HG03469 (cell line): ENCODE measurements at regions not wholly inside any gene's neighbourhood (a gene's known extent, or its start where the extent isn't known, plus 50 kb on each side); places are given as distances from the start of the nearest gene placed in this dataset.
"Not testable (repeated sequence)": the region's sequence is repeated elsewhere in the genome, so short reads cannot be mapped to it uniquely, and the experiment has no call there.

ENCODE experiments used
- ATAC-seq: cut with Tn5 transposase; IDR thresholded peaks from one replicate; pipeline ENCODE4 v1.9.1; 2021; ENCODE audit warnings: mild to moderate bottlenecking, moderate library complexity, moderate number of reproducible peaks; ENCODE audit not compliant: unreplicated experiment

DNA sequence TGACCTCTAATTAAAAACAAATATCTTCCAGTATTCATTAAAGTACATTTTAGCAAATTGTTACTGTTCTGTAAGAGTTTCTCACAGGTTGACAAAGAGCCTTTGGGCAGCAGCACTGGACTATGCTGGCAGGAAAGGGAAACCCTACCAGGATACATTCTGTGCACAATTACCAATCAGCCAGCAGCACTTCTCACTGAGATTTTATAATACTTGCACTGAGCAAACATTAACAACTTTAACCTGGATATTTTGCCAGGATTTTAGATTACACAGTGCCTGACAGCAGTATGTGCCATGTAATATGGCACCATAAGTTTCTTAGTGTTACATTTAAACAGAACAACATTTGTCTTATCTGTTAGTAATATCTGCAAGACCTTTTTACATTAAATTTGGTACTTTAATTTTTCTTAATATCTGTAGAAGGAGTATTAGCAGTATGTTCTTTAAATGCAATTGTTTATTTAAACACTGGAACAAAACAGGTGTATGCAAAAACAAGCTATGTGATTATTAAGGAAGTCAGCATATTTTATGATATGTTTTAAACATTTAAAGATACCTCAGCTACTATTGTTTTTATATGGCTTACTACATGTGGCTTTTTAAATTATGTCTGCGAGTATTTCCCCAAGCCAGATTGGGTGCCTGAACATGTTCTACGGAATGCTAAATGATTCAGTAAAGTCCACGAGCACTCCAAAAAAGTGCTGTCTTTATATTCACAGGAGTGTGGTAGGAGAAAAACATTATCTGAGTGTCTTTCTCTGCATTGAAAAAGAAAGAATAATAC is 699.0 kb upstream of the LUZP2 start:
- ATAC-seq, result no peak

GRCh38 chr11:23834306-23834705 is 662.5 kb upstream of the LUZP2 start:
- ATAC-seq, result not testable (repeated sequence)

DNA sequence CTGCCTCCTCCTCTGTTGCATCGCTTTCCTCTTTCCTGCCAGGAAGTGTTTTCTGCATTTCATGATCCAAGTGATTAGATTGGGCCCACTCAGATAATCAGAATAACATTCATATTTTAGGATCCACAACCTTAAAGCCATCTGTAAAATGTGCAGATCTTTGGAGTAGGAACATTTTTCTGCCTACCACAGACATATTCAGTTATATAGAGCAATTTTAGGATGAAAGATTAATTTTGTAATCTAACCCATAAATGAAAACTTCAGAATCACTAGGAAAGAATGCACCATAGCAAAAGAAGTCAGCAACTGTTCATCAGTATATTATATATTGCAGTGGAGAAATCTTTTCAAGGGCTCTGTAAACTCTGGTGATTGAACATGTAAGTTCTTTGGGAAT is 659.9 kb upstream of the LUZP2 start:
- ATAC-seq, result no peak

DNA sequence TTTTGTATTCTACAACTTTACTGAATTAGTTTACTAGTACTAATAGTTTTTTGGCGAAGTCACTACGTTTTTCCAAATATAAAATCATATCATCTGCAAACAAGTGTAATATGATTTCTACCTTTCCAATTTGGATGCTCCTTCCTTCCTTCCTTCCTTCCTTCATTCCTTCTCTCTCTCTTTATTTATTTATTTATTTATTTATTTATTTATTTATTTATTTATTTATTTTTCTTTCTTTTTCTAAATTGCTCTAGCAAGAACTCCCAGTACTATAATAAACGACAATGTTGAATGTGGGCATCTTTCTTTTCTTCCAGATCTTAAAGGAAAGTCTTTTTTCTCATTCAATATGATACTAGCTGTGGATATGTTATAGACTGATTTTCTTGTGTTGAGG is 656.0 kb upstream of the LUZP2 start:
- no peak for ATAC-seq

DNA sequence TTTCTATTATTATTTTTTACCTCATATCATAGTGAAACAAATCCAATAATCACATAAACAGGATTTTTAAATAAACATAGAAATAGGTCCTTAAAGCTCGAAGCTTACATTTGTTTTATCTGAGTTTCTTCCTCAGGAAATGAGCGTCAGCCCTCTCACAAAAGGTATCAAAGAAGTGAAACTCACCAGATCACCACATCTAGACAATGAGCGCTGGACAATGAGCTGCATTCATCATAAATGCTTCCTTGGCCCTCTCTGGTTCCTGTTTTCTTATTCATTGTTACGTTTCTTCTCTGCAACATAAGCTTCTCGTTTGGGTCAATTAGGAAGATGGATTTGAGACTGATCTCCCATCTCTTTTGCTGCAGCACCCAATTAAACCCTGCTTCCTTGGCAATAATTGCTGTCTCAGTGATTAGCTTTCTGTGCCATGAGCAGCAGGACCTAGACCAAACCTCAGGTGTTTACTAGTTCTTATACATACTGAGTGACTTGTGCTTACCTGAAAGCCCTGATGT is 649.9 kb upstream of the LUZP2 start:
- no peak for ATAC-seq

- ATAC-seq, result no peak
Observed at GRCh38 chr11:23851216-23851615, 645.6 kb upstream of the LUZP2 start.

DNA sequence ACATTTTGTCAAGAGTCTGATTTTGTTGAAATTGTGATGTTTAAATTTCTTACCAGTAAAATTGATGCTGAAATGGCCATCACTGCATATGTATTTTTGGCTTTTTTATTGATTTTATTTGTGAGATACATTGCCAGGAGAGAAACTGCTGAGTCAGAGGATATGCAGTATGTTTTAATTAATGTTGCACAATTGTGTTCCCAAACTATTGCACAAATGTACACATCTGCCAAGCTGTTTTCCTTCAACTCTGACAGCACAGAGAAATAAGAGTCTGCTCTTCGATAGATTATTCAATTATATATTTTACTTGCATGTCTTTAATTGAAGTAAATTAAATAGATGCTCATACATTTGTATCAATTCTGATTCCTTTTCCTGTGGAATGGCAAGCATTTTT is 640.2 kb upstream of the LUZP2 start:
- no peak for ATAC-seq

DNA sequence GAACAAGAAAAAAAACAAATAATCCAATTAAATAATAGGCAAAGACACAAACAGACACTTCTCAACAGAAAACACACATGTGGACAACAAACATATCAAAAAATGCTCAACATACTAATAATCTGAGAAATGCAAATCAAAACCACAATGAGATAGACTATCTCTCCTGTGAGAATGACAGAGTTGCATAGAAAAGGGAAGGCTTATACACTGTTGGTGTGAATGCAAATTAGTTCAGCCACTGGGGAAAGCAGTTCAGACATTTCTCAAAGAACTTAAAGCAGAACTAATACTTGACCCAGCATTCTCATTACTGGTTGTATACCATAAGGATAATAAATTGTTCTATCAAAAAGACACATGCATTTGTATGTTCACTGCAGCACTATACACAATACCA is 637.8 kb upstream of the LUZP2 start:
- ATAC-seq, result no peak

DNA sequence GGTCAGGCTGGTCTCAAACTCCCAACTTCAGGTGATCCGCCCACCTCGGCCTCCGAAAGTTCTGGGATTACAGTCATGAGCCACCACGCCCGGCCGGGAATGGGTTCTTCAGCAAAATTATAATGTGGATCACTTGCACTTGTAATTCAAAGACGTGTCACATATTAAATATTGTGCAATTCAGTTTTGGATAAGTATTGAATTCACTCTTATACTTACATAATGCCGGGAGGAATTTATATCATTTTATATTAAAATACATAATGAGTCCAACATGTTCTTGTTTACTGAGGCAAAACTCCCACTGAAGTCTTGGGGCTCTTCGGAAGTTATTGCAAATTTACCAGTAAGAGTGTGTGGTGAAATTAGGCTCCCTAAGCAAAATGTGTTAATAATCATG is 635.2 kb upstream of the LUZP2 start:
- no peak for ATAC-seq

GRCh38 chr11:23865341-23865975 is 631.4 kb upstream of the LUZP2 start:
- no peak for ATAC-seq

- ATAC-seq, result no peak
Observed at GRCh38 chr11:23866641-23867040, 630.2 kb upstream of the LUZP2 start.

GRCh38 chr11:23869671-23870070 is 627.2 kb upstream of the LUZP2 start:
- ATAC-seq, result no peak

DNA sequence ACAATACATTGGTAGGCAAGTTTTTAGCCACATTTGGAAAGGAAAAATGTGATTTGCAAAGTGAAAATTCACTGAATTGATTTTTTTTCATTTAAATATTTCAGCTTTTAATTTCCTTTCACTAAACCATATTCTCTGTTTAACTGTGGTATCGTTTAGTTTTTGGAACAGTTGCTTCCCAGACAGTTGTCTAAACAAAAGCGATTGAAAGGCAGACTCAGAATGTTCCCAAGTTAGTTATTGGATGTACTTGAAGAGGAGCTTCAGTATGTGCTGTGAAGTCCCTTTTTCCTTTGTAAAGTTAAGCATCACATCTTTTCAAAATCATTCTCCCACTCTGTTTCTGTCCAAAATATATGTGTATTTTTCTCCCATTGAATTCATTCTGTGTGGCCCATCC is 623.4 kb upstream of the LUZP2 start:
- no peak for ATAC-seq

DNA sequence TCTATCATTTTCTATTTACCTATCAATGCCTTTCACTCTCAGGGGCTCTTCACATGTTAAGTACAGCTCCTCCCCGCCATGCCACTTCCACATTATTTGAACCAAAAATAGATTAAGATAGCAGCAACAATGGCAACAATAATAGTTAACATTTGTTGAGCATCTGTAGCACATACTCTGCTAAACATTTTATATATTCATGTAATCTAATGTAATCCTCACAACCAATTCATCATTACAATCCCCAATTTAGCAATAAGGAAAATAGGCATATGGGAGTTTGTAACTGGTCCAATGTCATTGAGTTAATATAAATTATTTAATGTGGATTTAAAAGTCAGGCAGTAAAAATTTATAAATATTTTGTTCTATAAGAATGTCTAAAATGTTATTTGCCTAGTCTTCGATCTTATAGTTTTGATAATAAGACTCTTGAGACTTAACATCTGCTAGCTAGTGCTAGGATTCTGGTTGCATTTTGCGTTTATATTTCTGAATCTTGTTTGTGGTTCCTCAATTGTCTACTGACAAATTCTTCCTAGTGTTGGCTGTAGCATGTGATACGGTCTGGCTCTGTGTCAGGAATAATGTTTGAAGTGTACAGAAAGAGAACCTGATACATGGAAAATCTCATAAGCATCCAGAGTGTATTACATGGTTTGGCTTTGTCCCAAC is 621.5 kb upstream of the LUZP2 start:
- no peak for ATAC-seq

DNA sequence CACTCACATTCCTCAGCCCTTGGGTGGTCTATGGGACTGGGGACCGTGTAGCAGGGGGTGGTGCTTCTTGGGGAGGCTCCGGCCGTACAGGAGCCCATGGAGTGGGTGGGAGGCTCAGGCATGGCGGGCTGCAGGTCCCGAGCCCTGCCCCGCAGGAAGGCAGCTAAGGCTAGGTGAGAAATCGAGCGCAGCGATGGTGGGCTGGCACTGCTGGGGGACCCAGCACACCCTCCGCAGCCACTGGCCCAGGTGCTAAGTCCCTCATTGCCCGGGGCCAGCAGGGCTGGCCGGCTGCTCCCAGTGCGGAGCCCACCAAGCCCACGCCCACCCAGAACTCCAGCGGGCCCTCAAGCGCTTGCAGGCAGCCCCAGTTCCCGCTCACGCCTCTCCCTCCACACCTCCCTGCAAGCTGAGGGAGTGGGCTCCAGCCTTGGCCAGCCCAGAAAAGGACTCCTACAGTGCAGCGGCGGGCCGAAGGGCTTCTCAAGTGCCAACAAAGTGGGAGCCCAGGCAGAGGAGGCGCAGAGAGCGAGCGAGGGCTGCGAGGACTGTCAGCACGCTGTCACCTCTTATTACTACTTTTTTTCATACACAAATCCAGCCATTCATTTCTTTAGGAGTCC is 613.3 kb upstream of the LUZP2 start:
- ATAC-seq, result not testable (repeated sequence)

GRCh38 chr11:23884341-23884740 is 612.5 kb upstream of the LUZP2 start:
- ATAC-seq, result no peak

- ATAC-seq, result no peak
Observed at GRCh38 chr11:23885801-23886200, 611.1 kb upstream of the LUZP2 start.

- ATAC-seq, result not testable (repeated sequence)
Observed at GRCh38 chr11:23887122-23887521, 609.7 kb upstream of the LUZP2 start.

GRCh38 chr11:23893126-23893525 is 603.7 kb upstream of the LUZP2 start:
- no peak for ATAC-seq

DNA sequence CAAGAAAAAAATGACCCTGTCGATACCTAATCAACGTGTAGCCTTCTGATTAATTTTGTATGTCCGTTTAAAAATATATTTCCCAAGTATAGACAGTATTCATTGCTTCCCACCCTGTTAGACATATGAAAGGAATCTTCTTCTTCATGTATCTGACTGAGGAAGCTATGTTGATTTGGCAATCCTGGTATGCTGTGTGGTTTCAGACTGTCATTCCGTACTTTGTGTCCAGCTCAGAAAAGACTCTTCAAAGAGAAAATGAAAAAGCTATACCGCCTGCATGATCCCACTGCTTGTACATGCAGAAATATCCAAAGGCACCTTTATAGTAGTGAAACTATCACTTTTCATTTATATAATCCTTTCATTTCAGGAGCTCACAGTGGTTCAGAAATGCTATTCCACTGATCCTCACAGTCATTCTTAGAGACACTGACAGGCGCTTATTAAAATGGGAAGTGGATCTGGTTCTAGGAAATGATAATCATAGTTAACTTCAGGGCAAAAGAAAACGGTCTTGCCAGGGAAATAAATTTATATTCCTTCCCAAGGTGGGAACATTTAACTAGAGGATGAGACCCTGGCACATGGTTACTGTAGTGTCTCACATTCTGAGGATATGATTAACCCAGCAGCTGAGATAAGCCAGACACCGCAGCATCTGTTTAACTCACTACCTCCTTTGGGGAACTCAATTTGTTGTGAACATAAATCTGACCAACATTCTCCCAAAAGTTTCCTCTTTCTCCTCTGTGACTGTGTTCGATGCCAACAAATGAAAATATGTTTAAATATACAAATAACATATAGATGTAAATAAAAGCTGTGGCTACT is 599.2 kb upstream of the LUZP2 start:
- no peak for ATAC-seq
